ENCODE measurements at regions not wholly inside any gene's neighbourhood (a gene's known extent, or its start where the extent isn't known, plus 50 kb on each side); places are given as distances from the start of the nearest gene placed in this dataset.

- intact Hi-C loops (cut with DNase I), result no loop called here
- H3K4me1 ChIP-seq, result no peaks in the 10 kb centered on the region
Measured at GRCh38 chr5:130427222-130427955, 523.1 kb downstream of the CHSY3 start.

GRCh38 chr5:130425424-130425823 is 521.2 kb downstream of the CHSY3 start:
- no peaks in the 10 kb centered on the region for H3K9me3 ChIP-seq
- H3K36me3 ChIP-seq, result no peaks in the 10 kb centered on the region
- no peak overlapping the region for H3K4me3 ChIP-seq (replicated peaks in 1 of 3)
- no peaks in the 10 kb centered on the region for H3K27me3 ChIP-seq
- no peak overlapping the region for H3K27ac ChIP-seq
- intact Hi-C loops (cut with DNase I), result no loop called here
- DNase-seq, result no peak
- TF ChIP-seq CTCF (IDR thresholded peaks at IDR 0.05) (no peak), POLR2A (IDR thresholded peaks at IDR 0.05) (no peak)
- 73 to 88% methylated on average over 2 of the region's 2 CpGs for WGBS, 2 donors
- H3K4me1 ChIP-seq, result no peaks in the 10 kb centered on the region

More at GRCh38 chr5:130427222-130427955, 523.1 kb downstream of the CHSY3 start:
- TF ChIP-seq CTCF (IDR thresholded peaks at IDR 0.05) (no peak), POLR2A (IDR thresholded peaks at IDR 0.05) (no peak)
- Histone ChIP-seq H3K27ac (no peak overlapping the region), H3K4me3 (replicated peaks in 1 of 3) (no peak overlapping the region), H3K9me3 (no peaks in the 10 kb centered on the region), H3K36me3 (no peaks in the 10 kb centered on the region), H3K27me3 (no peaks in the 10 kb centered on the region)
- no peak for DNase-seq
- WGBS, 2 donors, result 77 to 78% methylated on average over 6 of the region's 6 CpGs

GRCh38 chr5:130424341-130424740 is 520.1 kb downstream of the CHSY3 start:
- intact Hi-C loops (cut with DNase I), result no loop called here
- H3K36me3 ChIP-seq, result no peaks in the 10 kb centered on the region
- no peak overlapping the region for H3K4me3 ChIP-seq (replicated peaks in 1 of 3)
- no peak overlapping the region for H3K27ac ChIP-seq
- DNase-seq, result no peak
- no peaks in the 10 kb centered on the region for H3K27me3 ChIP-seq
- WGBS, 2 donors, result 37 to 38% methylated on average over 2 of the region's 2 CpGs
- H3K4me1 ChIP-seq, result no peaks in the 10 kb centered on the region
- H3K9me3 ChIP-seq, result no peaks in the 10 kb centered on the region
- TF ChIP-seq CTCF (IDR thresholded peaks at IDR 0.05) (no peak), POLR2A (IDR thresholded peaks at IDR 0.05) (no peak)

- H3K9me3 ChIP-seq, result no peaks in the 10 kb centered on the region
- 24 to 31% methylated on average over 7 of the region's 7 CpGs for WGBS, 2 donors
- no peak overlapping the region for H3K27ac ChIP-seq
- TF ChIP-seq POLR2A (IDR thresholded peaks at IDR 0.05) (no peak), CTCF (IDR thresholded peaks at IDR 0.05) (no peak)
- H3K36me3 ChIP-seq, result no peaks in the 10 kb centered on the region
- no peaks in the 10 kb centered on the region for H3K27me3 ChIP-seq
- DNase-seq, result no peak
- H3K4me1 ChIP-seq, result no peaks in the 10 kb centered on the region
- H3K4me3 ChIP-seq (replicated peaks in 1 of 3), result no peak overlapping the region
- intact Hi-C loops (cut with DNase I), result no loop called here
Measured at GRCh38 chr5:130402906-130403305, 498.6 kb downstream of the CHSY3 start.

- Histone ChIP-seq H3K36me3 (no peaks in the 10 kb centered on the region), H3K4me1 (no peaks in the 10 kb centered on the region), H3K4me3 (replicated peaks in 1 of 3) (no peak overlapping the region), H3K27ac (no peak overlapping the region), H3K27me3 (no peaks in the 10 kb centered on the region), H3K9me3 (no peaks in the 10 kb centered on the region)
- no peak for DNase-seq
- intact Hi-C loops (cut with DNase I), result no loop called here
- no peak for TF ChIP-seq CTCF (IDR thresholded peaks at IDR 0.05)
- TF ChIP-seq POLR2A (IDR thresholded peaks at IDR 0.05), result no peak
Measured at GRCh38 chr5:130400091-130400490, 495.8 kb downstream of the CHSY3 start.

All from thyroid gland (tissue), 4 donors.